HCT116 (cell line): ENCODE measurements at regions not wholly inside any gene's neighbourhood (a gene's known extent, or its start where the extent isn't known, plus 50 kb on each side); places are given as distances from the start of the nearest gene placed in this dataset.

Experiments used
- ATAC-seq: fragments of 200-7000 bp; cut with Tn5 transposase; 2 replicates; pipeline ENCODE4 v1.9.1; 2020; ENCODE audit warnings: mild to moderate bottlenecking, moderate library complexity
- BruUV-seq: library from RNA; stranded (reverse); fragments of 400-500 nt; replicated peaks from 2 replicates; lab custom pipeline; 2021; lab: Mats Ljungman, UMichigan
- CTCF ChIA-PET: fragments of 300-600 bp; sonication (Branson Sonifier 250); formaldehyde crosslinking; loops from one replicate; lab custom pipeline; 2021; ENCODE audit warnings: antibody characterized with exemption; lab: Charles Lee
- POLR2A ChIA-PET: fragments of 300-600, 350-600 bp; sonication (Branson Sonifier 250); formaldehyde crosslinking; loops from one replicate; lab custom pipeline; 2021; ENCODE audit warnings: antibody characterized with exemption; lab: Charles Lee
- RAD21 ChIA-PET, 2 experiments: fragments of 300-600 bp; sonication (Branson Sonifier 250); formaldehyde crosslinking; loops; one replicate each; lab custom pipeline; 2023; ENCODE audit warnings: low total read pairs in 2 of 2; ENCODE audit not compliant: uncharacterized antibody in 2 of 2, unreplicated experiment in 2 of 2, low non-redundant PET in 1 of 2; lab: Charles Lee
- DNase-seq: peaks from one replicate; pipeline ENCODE4 v3.0.0-alpha.2; 2010; ENCODE audit warnings: low read depth, low spot score
- H2AFZ ChIP-seq: fragments of 200-600 bp; shearing (Covaris generic), sonication (generic); 2 replicates; pipeline ENCODE4 v1.6.1; 2017; ENCODE audit warnings: low read depth, mixed run types, mixed read lengths, antibody characterized with exemption, low read length; ENCODE audit not compliant: poor library complexity, severe bottlenecking
- H3K27ac ChIP-seq: 2 replicates; pipeline ENCODE4 v1.5.1; 2012; ENCODE audit warnings: low read depth, low read length
- H3K27me3 ChIP-seq: fragments of 200-600 bp; sonication (generic); 2 replicates; pipeline ENCODE4 v1.6.1; 2016; ENCODE audit warnings: mixed run types, low read length, mixed read lengths; ENCODE audit not compliant: insufficient read depth
- H3K36me3 ChIP-seq, 2 experiments: fragments of 200-500 bp in 1 of 2; fragments of 200-600 bp in 1 of 2; sonication (Bioruptor generic) in 1 of 2; sonication (generic) in 1 of 2; 2 replicates each; pipeline versions ENCODE4 v1.5.1 to v1.6.1; 2014 to 2016; ENCODE audit warnings: low read length in 2 of 2, inconsistent platforms in 1 of 2, mixed read lengths in 1 of 2, mixed run types in 1 of 2; ENCODE audit not compliant: insufficient read depth in 2 of 2, control insufficient read depth in 1 of 2
- H3K4me1 ChIP-seq, 2 experiments: fragments of 200-600 bp in 1 of 2; sonication (generic) in 1 of 2; 2 replicates each; pipeline versions ENCODE4 v1.5.1 to v1.6.1; 2012 to 2017; ENCODE audit warnings: low read length in 2 of 2, inconsistent platforms in 1 of 2, mild to moderate bottlenecking in 1 of 2, mixed read lengths in 1 of 2, mixed run types in 1 of 2, moderate library complexity in 1 of 2; ENCODE audit not compliant: insufficient read depth in 2 of 2, control insufficient read depth in 1 of 2
- H3K4me2 ChIP-seq: fragments of 200-600 bp; sonication (generic); 2 replicates; pipeline ENCODE4 v1.6.1; 2017; ENCODE audit warnings: mixed run types, low read length, mixed read lengths
- H3K4me3 ChIP-seq, 2 experiments: fragments of 200-600 bp in 1 of 2; sonication (generic) in 1 of 2; replicated peaks in 1 of 2; 2 replicates each; pipeline ENCODE4 v1.5.1; 2011 to 2016; ENCODE audit warnings: low read length in 2 of 2, control low read depth in 1 of 2, low read depth in 1 of 2, mild to moderate bottlenecking in 1 of 2, mixed read lengths in 1 of 2, mixed run types in 1 of 2
- H3K79me2 ChIP-seq: fragments of 200-600 bp; sonication (generic); 2 replicates; pipeline ENCODE4 v1.6.1; 2017; ENCODE audit warnings: mild to moderate bottlenecking, mixed run types, low read length, moderate library complexity, mixed read lengths; ENCODE audit not compliant: insufficient read depth
- H3K9ac ChIP-seq: fragments of 200-600 bp; sonication (generic); 2 replicates; pipeline ENCODE4 v1.6.1; 2016; ENCODE audit warnings: low read length, mixed read lengths
- H3K9me2 ChIP-seq: fragments of 200-600 bp; sonication (generic), shearing (Covaris generic); 2 replicates; pipeline ENCODE4 v1.6.1; 2017; ENCODE audit warnings: mixed run types, mild to moderate bottlenecking, moderate library complexity; ENCODE audit not compliant: insufficient read depth
- H3K9me3 ChIP-seq, 2 experiments: fragments of 200-500 bp in 1 of 2; fragments of 200-600 bp in 1 of 2; sonication (Bioruptor generic) in 1 of 2; sonication (generic) in 1 of 2; 2 replicates each; pipeline ENCODE4 v1.6.1; 2014 to 2017; ENCODE audit warnings: low read length in 2 of 2, mixed read lengths in 2 of 2, inconsistent platforms in 1 of 2, low read depth in 1 of 2, mild to moderate bottlenecking in 1 of 2, mixed run types in 1 of 2, moderate library complexity in 1 of 2; ENCODE audit not compliant: control insufficient read depth in 1 of 2, insufficient read depth in 1 of 2
- H4K20me1 ChIP-seq: fragments of 200-600 bp; sonication (generic), shearing (Covaris generic); 2 replicates; pipeline ENCODE4 v1.6.1; 2017; ENCODE audit warnings: mixed run types, mild to moderate bottlenecking, moderate library complexity; ENCODE audit not compliant: insufficient read depth
- CTCF ChIP-seq, 3 experiments: fragments of 200-600 bp in 1 of 3; sonication (generic) in 1 of 3; IDR thresholded peaks in 2 of 3; conservative IDR thresholded peaks in 1 of 3; 2 replicates each; pipeline ENCODE4 v1.5.1; 2012 to 2017; ENCODE audit warnings: low read depth in 2 of 3, low read length in 2 of 3, antibody characterized with exemption in 1 of 3, borderline replicate concordance in 1 of 3, control low read depth in 1 of 3, mild to moderate bottlenecking in 1 of 3, mixed read lengths in 1 of 3, mixed run types in 1 of 3, moderate library complexity in 1 of 3; ENCODE audit not compliant: insufficient read depth in 1 of 3
- EGR1 ChIP-seq: IDR thresholded peaks from 2 replicates; pipeline ENCODE4 v1.6.1; 2012; ENCODE audit warnings: low read depth
- EZH2phosphoT487 ChIP-seq: fragments of 200-600 bp; IDR thresholded peaks from 2 replicates; pipeline ENCODE4 v1.6.1; 2018; ENCODE audit warnings: antibody characterized with exemption, borderline replicate concordance
- FOSL1 ChIP-seq: IDR thresholded peaks from 2 replicates; pipeline ENCODE4 v1.6.1; 2012; ENCODE audit warnings: low read depth
- JUND ChIP-seq: IDR thresholded peaks from 2 replicates; pipeline ENCODE4 v1.6.1; 2012
- POLR2A ChIP-seq: IDR thresholded peaks from 2 replicates; pipeline ENCODE4 v1.7.0; 2011; ENCODE audit warnings: borderline replicate concordance; ENCODE audit not compliant: insufficient read depth, insufficient read length; ENCODE audit errors: extremely low read depth
- POLR2AphosphoS5 ChIP-seq: IDR thresholded peaks from 2 replicates; pipeline ENCODE4 v1.6.1; 2011; ENCODE audit warnings: mild to moderate bottlenecking, low read depth, low read length, moderate library complexity
- RAD21 ChIP-seq: IDR thresholded peaks from 2 replicates; pipeline ENCODE4 v1.6.1; 2012; ENCODE audit warnings: low read depth, mild to moderate bottlenecking
- SIN3A ChIP-seq: IDR thresholded peaks from 2 replicates; pipeline ENCODE4 v1.6.1; 2012; ENCODE audit warnings: low read depth
- SP1 ChIP-seq: IDR thresholded peaks from 2 replicates; pipeline ENCODE4 v1.6.1; 2012; ENCODE audit warnings: low read depth
- TCF7L2 ChIP-seq: IDR thresholded peaks from 2 replicates; pipeline ENCODE4 v1.7.0; 2011; ENCODE audit warnings: borderline replicate concordance, inconsistent platforms; ENCODE audit not compliant: insufficient read depth, insufficient read length; ENCODE audit errors: extremely low read depth
- ZBTB33 ChIP-seq: IDR thresholded peaks from 2 replicates; pipeline ENCODE4 v1.6.1; 2011; ENCODE audit warnings: mild to moderate bottlenecking, low read length, moderate library complexity; ENCODE audit not compliant: insufficient replicate concordance; ENCODE audit errors: extremely low read depth
- intact Hi-C: fragments of 100-400 bp; cut with micrococcal nuclease; formaldehyde crosslinking; loops from 2 replicates; pipeline ENCODE4 v1.10.0; 2022

- POLR2A ChIA-PET, result no interaction called here
- intact Hi-C loops, result no loop called here
- no peaks in the 10 kb centered on the region for H3K79me2 ChIP-seq
- no peak for DNase-seq
- no TSS peak for BruUV-seq
- RAD21 ChIA-PET, result no interaction called here
- no peak overlapping the region for H3K4me2 ChIP-seq
- no peak overlapping the region for H3K9ac ChIP-seq
- no peaks in the 10 kb centered on the region; a peak in 1 of 4 replicates for H3K9me3 ChIP-seq
- CTCF ChIA-PET, result no interaction called here
- no peaks in the 10 kb centered on the region for H3K36me3 ChIP-seq
- H3K27ac ChIP-seq, result no peak overlapping the region
- no peaks in the 10 kb centered on the region for H4K20me1 ChIP-seq
- TF ChIP-seq SP1, result no peak
- TF ChIP-seq TCF7L2, result no peak
- no peak for TF ChIP-seq SIN3A
- TF ChIP-seq FOSL1, result no peak
- no peak for TF ChIP-seq CTCF (IDR thresholded peaks at IDR 0.05 in 2 of 3, conservative IDR thresholded peaks at IDR 0.05 in 1 of 3; ENCODE audit: borderline replicate concordance in 1 of 3, insufficient read depth in 1 of 3, low read depth in 2 of 3, low read length in 2 of 3)
- no peak for TF ChIP-seq EGR1
- no peak for TF ChIP-seq JUND
- TF ChIP-seq POLR2AphosphoS5, result no peak
- no peak for TF ChIP-seq EZH2phosphoT487
- TF ChIP-seq ZBTB33, result no peak
- no peak for TF ChIP-seq POLR2A
- no peak for TF ChIP-seq RAD21
- H2AFZ ChIP-seq, result no peak overlapping the region
- peaks cover 2 to 8% of the 10 kb centered on the region in 2 experiments; a peak in 2 of 4 replicates for H3K4me1 ChIP-seq
- no peaks in the 10 kb centered on the region for H3K27me3 ChIP-seq
- no peaks in the 10 kb centered on the region for H3K9me2 ChIP-seq
- no peak overlapping the region for H3K4me3 ChIP-seq
- no peak for ATAC-seq
Observed at GRCh38 chr6:4309540-4309939, 174.2 kb upstream of the ECI2 start.
